ENCODE measurements at regions not wholly inside any gene's neighbourhood (a gene's known extent, or its start where the extent isn't known, plus 50 kb on each side); places are given as distances from the start of the nearest gene placed in this dataset.
"Not testable (repeated sequence)": the region's sequence is repeated elsewhere in the genome, so short reads cannot be mapped to it uniquely, and the experiment has no call there.

- Histone ChIP-seq H3K9me3 (ENCODE audit: control insufficient read depth in 3 of 3, low read length in 3 of 3) (no peaks in the 10 kb centered on the region), H3K4me1 (ENCODE audit: control insufficient read depth in 3 of 3, insufficient read depth in 3 of 3, low read length in 3 of 3) (no peaks in the 10 kb centered on the region), H3K36me3 (ENCODE audit: control insufficient read depth in 3 of 3, insufficient read depth in 3 of 3, low read length in 3 of 3) (no peaks in the 10 kb centered on the region), H3K4me3 (ENCODE audit: low read length in 3 of 3) (no peak overlapping the region), H3K27ac (ENCODE audit: low read depth, low read length) (no peak overlapping the region), H3K9ac (ENCODE audit: low read depth in 1 of 3, low read length in 3 of 3) (no peak overlapping the region), H3K27me3 (ENCODE audit: control insufficient read depth in 3 of 3, insufficient read depth in 3 of 3, low read length in 3 of 3) (no peaks in the 10 kb centered on the region)
These were observed 1132.8 kb downstream of the OTOL1 start for GRCh38 chr3:162629372-162629771.

- no peak overlapping the region for H3K4me3 ChIP-seq (ENCODE audit: low read length in 3 of 3)
- H3K27ac ChIP-seq (ENCODE audit: low read depth, low read length) = no peak overlapping the region
- H3K27me3 ChIP-seq (ENCODE audit: control insufficient read depth in 3 of 3, insufficient read depth in 3 of 3, low read length in 3 of 3) = no peaks in the 10 kb centered on the region
- H3K9me3 ChIP-seq (ENCODE audit: control insufficient read depth in 3 of 3, low read length in 3 of 3) = peaks cover 0 to 4% (median 0%) of the 10 kb centered on the region in 3 donors
- H3K9ac ChIP-seq (ENCODE audit: low read depth in 1 of 3, low read length in 3 of 3) = no peak overlapping the region
- no peaks in the 10 kb centered on the region for H3K36me3 ChIP-seq (ENCODE audit: control insufficient read depth in 3 of 3, insufficient read depth in 3 of 3, low read length in 3 of 3)
- no peaks in the 10 kb centered on the region for H3K4me1 ChIP-seq (ENCODE audit: control insufficient read depth in 3 of 3, insufficient read depth in 3 of 3, low read length in 3 of 3)
These were observed 1136.1 kb downstream of the OTOL1 start for GRCh38 chr3:162632672-162633071.

- H3K4me3 ChIP-seq (ENCODE audit: low read length in 3 of 3); H3K27ac ChIP-seq (ENCODE audit: low read depth, low read length); H3K9me3 ChIP-seq (ENCODE audit: control insufficient read depth in 3 of 3, low read length in 3 of 3); H3K27me3 ChIP-seq (ENCODE audit: control insufficient read depth in 3 of 3, insufficient read depth in 3 of 3, low read length in 3 of 3); H3K9ac ChIP-seq (ENCODE audit: low read depth in 1 of 3, low read length in 3 of 3); H3K36me3 ChIP-seq (ENCODE audit: control insufficient read depth in 3 of 3, insufficient read depth in 3 of 3, low read length in 3 of 3); H3K4me1 ChIP-seq (ENCODE audit: control insufficient read depth in 3 of 3, insufficient read depth in 3 of 3, low read length in 3 of 3): not testable (repeated sequence)
These were observed 1143.6 kb downstream of the OTOL1 start for GRCh38 chr3:162640208-162640607.

GRCh38 chr3:162641317-162641716, 1144.7 kb downstream of the OTOL1 start:
- H3K4me3 ChIP-seq (ENCODE audit: low read length in 3 of 3) = no peak overlapping the region
- no peak overlapping the region for H3K9ac ChIP-seq (ENCODE audit: low read depth in 1 of 3, low read length in 3 of 3)
- no peaks in the 10 kb centered on the region for H3K36me3 ChIP-seq (ENCODE audit: control insufficient read depth in 3 of 3, insufficient read depth in 3 of 3, low read length in 3 of 3)
- H3K27me3 ChIP-seq (ENCODE audit: control insufficient read depth in 3 of 3, insufficient read depth in 3 of 3, low read length in 3 of 3) = no peaks in the 10 kb centered on the region
- peaks cover 0 to 4% (median 0%) of the 10 kb centered on the region in 3 donors for H3K9me3 ChIP-seq (ENCODE audit: control insufficient read depth in 3 of 3, low read length in 3 of 3)
- no peaks in the 10 kb centered on the region for H3K4me1 ChIP-seq (ENCODE audit: control insufficient read depth in 3 of 3, insufficient read depth in 3 of 3, low read length in 3 of 3)
- no peak overlapping the region for H3K27ac ChIP-seq (ENCODE audit: low read depth, low read length)

GRCh38 chr3:162641907-162642306, 1145.3 kb downstream of the OTOL1 start:
- Histone ChIP-seq H3K27ac (ENCODE audit: low read depth, low read length) (no peak overlapping the region), H3K4me1 (ENCODE audit: control insufficient read depth in 3 of 3, insufficient read depth in 3 of 3, low read length in 3 of 3) (no peaks in the 10 kb centered on the region), H3K9me3 (ENCODE audit: control insufficient read depth in 3 of 3, low read length in 3 of 3) (peaks cover 0 to 2% (median 0%) of the 10 kb centered on the region in 3 donors), H3K36me3 (ENCODE audit: control insufficient read depth in 3 of 3, insufficient read depth in 3 of 3, low read length in 3 of 3) (no peaks in the 10 kb centered on the region), H3K9ac (ENCODE audit: low read depth in 1 of 3, low read length in 3 of 3) (no peak overlapping the region), H3K4me3 (ENCODE audit: low read length in 3 of 3) (no peak overlapping the region), H3K27me3 (ENCODE audit: control insufficient read depth in 3 of 3, insufficient read depth in 3 of 3, low read length in 3 of 3) (no peaks in the 10 kb centered on the region)

GRCh38 chr3:162643245-162643644, 1146.6 kb downstream of the OTOL1 start:
- Histone ChIP-seq H3K4me3 (ENCODE audit: low read length in 3 of 3) (no peak overlapping the region), H3K9ac (ENCODE audit: low read depth in 1 of 3, low read length in 3 of 3) (no peak overlapping the region), H3K36me3 (ENCODE audit: control insufficient read depth in 3 of 3, insufficient read depth in 3 of 3, low read length in 3 of 3) (no peaks in the 10 kb centered on the region), H3K4me1 (ENCODE audit: control insufficient read depth in 3 of 3, insufficient read depth in 3 of 3, low read length in 3 of 3) (no peaks in the 10 kb centered on the region), H3K9me3 (ENCODE audit: control insufficient read depth in 3 of 3, low read length in 3 of 3) (no peaks in the 10 kb centered on the region), H3K27ac (ENCODE audit: low read depth, low read length) (no peak overlapping the region), H3K27me3 (ENCODE audit: control insufficient read depth in 3 of 3, insufficient read depth in 3 of 3, low read length in 3 of 3) (no peaks in the 10 kb centered on the region)

- Histone ChIP-seq H3K27me3 (ENCODE audit: control insufficient read depth in 3 of 3, insufficient read depth in 3 of 3, low read length in 3 of 3) (no peaks in the 10 kb centered on the region), H3K36me3 (ENCODE audit: control insufficient read depth in 3 of 3, insufficient read depth in 3 of 3, low read length in 3 of 3) (no peaks in the 10 kb centered on the region), H3K27ac (ENCODE audit: low read depth, low read length) (no peak overlapping the region), H3K9me3 (ENCODE audit: control insufficient read depth in 3 of 3, low read length in 3 of 3) (no peaks in the 10 kb centered on the region), H3K4me1 (ENCODE audit: control insufficient read depth in 3 of 3, insufficient read depth in 3 of 3, low read length in 3 of 3) (no peaks in the 10 kb centered on the region), H3K4me3 (ENCODE audit: low read length in 3 of 3) (no peak overlapping the region), H3K9ac (ENCODE audit: low read depth in 1 of 3, low read length in 3 of 3) (no peak overlapping the region)
These were observed 1150.7 kb downstream of the OTOL1 start for GRCh38 chr3:162647321-162647720.

- H3K4me3 ChIP-seq (ENCODE audit: low read length in 3 of 3) = no peak overlapping the region
- H3K4me1 ChIP-seq (ENCODE audit: control insufficient read depth in 3 of 3, insufficient read depth in 3 of 3, low read length in 3 of 3) = no peaks in the 10 kb centered on the region
- H3K36me3 ChIP-seq (ENCODE audit: control insufficient read depth in 3 of 3, insufficient read depth in 3 of 3, low read length in 3 of 3) = no peaks in the 10 kb centered on the region
- H3K27ac ChIP-seq (ENCODE audit: low read depth, low read length) = no peak overlapping the region
- no peaks in the 10 kb centered on the region for H3K27me3 ChIP-seq (ENCODE audit: control insufficient read depth in 3 of 3, insufficient read depth in 3 of 3, low read length in 3 of 3)
- H3K9ac ChIP-seq (ENCODE audit: low read depth in 1 of 3, low read length in 3 of 3) = no peak overlapping the region
- H3K9me3 ChIP-seq (ENCODE audit: control insufficient read depth in 3 of 3, low read length in 3 of 3) = no peaks in the 10 kb centered on the region
These were observed 1161.4 kb downstream of the OTOL1 start for GRCh38 chr3:162658003-162658402.

GRCh38 chr3:162665684-162666391, 1169.2 kb downstream of the OTOL1 start:
- Histone ChIP-seq H3K36me3 (ENCODE audit: control insufficient read depth in 3 of 3, insufficient read depth in 3 of 3, low read length in 3 of 3) (no peaks in the 10 kb centered on the region), H3K9ac (ENCODE audit: low read depth in 1 of 3, low read length in 3 of 3) (no peak overlapping the region), H3K27ac (ENCODE audit: low read depth, low read length) (no peak overlapping the region), H3K4me3 (ENCODE audit: low read length in 3 of 3) (no peak overlapping the region), H3K4me1 (ENCODE audit: control insufficient read depth in 3 of 3, insufficient read depth in 3 of 3, low read length in 3 of 3) (no peaks in the 10 kb centered on the region), H3K9me3 (ENCODE audit: control insufficient read depth in 3 of 3, low read length in 3 of 3) (no peaks in the 10 kb centered on the region), H3K27me3 (ENCODE audit: control insufficient read depth in 3 of 3, insufficient read depth in 3 of 3, low read length in 3 of 3) (no peaks in the 10 kb centered on the region)

- Histone ChIP-seq H3K4me3 (ENCODE audit: low read length in 3 of 3) (no peak overlapping the region), H3K27me3 (ENCODE audit: control insufficient read depth in 3 of 3, insufficient read depth in 3 of 3, low read length in 3 of 3) (no peaks in the 10 kb centered on the region), H3K27ac (ENCODE audit: low read depth, low read length) (no peak overlapping the region), H3K9ac (ENCODE audit: low read depth in 1 of 3, low read length in 3 of 3) (no peak overlapping the region), H3K36me3 (ENCODE audit: control insufficient read depth in 3 of 3, insufficient read depth in 3 of 3, low read length in 3 of 3) (no peaks in the 10 kb centered on the region), H3K4me1 (ENCODE audit: control insufficient read depth in 3 of 3, insufficient read depth in 3 of 3, low read length in 3 of 3) (no peaks in the 10 kb centered on the region), H3K9me3 (ENCODE audit: control insufficient read depth in 3 of 3, low read length in 3 of 3) (no peaks in the 10 kb centered on the region)
These were observed 1170.2 kb downstream of the OTOL1 start for GRCh38 chr3:162666835-162667234.

All from skeletal muscle tissue (tissue), 3 donors.